Right kidney (tissue), 1 donor: ENCODE measurements at regions not wholly inside any gene's neighbourhood (a gene's known extent, or its start where the extent isn't known, plus 50 kb on each side); places are given as distances from the start of the nearest gene placed in this dataset.
"Not testable (repeated sequence)": the region's sequence is repeated elsewhere in the genome, so short reads cannot be mapped to it uniquely, and the experiment has no call there.

ENCODE experiments used
- DNase-seq: peaks from one replicate; pipeline ENCODE4 v3.0.0-alpha.2; 2016

- DNase-seq, result no peak
Measured at GRCh38 chr11:96706761-96707160, 316.9 kb downstream of the JRKL start.

GRCh38 chr11:96707273-96707672 lies 317.5 kb downstream of the JRKL start:
- no peak for DNase-seq

- peak; percentile 8 for DNase-seq
Measured at GRCh38 chr11:96708219-96708878, 318.5 kb downstream of the JRKL start.

- DNase-seq, result no peak
Measured at GRCh38 chr11:96713301-96713700, 323.5 kb downstream of the JRKL start.

- DNase-seq, result no peak
Measured at GRCh38 chr11:96714689-96715088, 324.9 kb downstream of the JRKL start.

GRCh38 chr11:96715208-96715607 lies 325.4 kb downstream of the JRKL start:
- no peak for DNase-seq

GRCh38 chr11:96736601-96737000 lies 346.8 kb downstream of the JRKL start:
- no peak for DNase-seq

GRCh38 chr11:96738311-96738710 lies 348.5 kb downstream of the JRKL start:
- no peak for DNase-seq

GRCh38 chr11:96741068-96741467 lies 351.3 kb downstream of the JRKL start:
- no peak for DNase-seq

- no peak for DNase-seq
Measured at GRCh38 chr11:96744697-96745096, 354.9 kb downstream of the JRKL start.

- no peak for DNase-seq
Measured at GRCh38 chr11:96748639-96749370, 359.0 kb downstream of the JRKL start.

- not testable (repeated sequence) for DNase-seq
Measured at GRCh38 chr11:96751807-96752206, 362.0 kb downstream of the JRKL start.

- no peak for DNase-seq
Measured at GRCh38 chr11:96752221-96752620, 362.4 kb downstream of the JRKL start.

- DNase-seq, result no peak
Measured at GRCh38 chr11:96753997-96754396, 364.2 kb downstream of the JRKL start.

GRCh38 chr11:96755209-96755608 lies 365.4 kb downstream of the JRKL start:
- no peak for DNase-seq

- no peak for DNase-seq
Measured at GRCh38 chr11:96755752-96756151, 365.9 kb downstream of the JRKL start.

GRCh38 chr11:96758957-96759356 lies 369.1 kb downstream of the JRKL start:
- DNase-seq, result no peak

- DNase-seq, result no peak
Measured at GRCh38 chr11:96760306-96760705, 370.5 kb downstream of the JRKL start.

- DNase-seq, result no peak
Measured at GRCh38 chr11:96760815-96761214, 371.0 kb downstream of the JRKL start.

- DNase-seq, result no peak
Measured at GRCh38 chr11:96761451-96761850, 371.6 kb downstream of the JRKL start.

GRCh38 chr11:96763244-96763643 lies 373.4 kb downstream of the JRKL start:
- DNase-seq, result no peak

- DNase-seq, result no peak
Measured at GRCh38 chr11:96778272-96778671, 388.5 kb downstream of the JRKL start.

- DNase-seq, result no peak
Measured at GRCh38 chr11:96779030-96779429, 389.2 kb downstream of the JRKL start.

- DNase-seq, result no peak
Measured at GRCh38 chr11:96781082-96781481, 391.3 kb downstream of the JRKL start.
